Muscle of leg (tissue), 3 donors: ENCODE measurements at regions not wholly inside any gene's neighbourhood (a gene's known extent, or its start where the extent isn't known, plus 50 kb on each side); places are given as distances from the start of the nearest gene placed in this dataset.
"Not testable (repeated sequence)": the region's sequence is repeated elsewhere in the genome, so short reads cannot be mapped to it uniquely, and the experiment has no call there.

Experiments
- DNase-seq: peaks from one replicate; pipeline ENCODE4 v3.0.0; 2013
- H3K27ac ChIP-seq: one replicate; pipeline ENCODE4 v1.5.1; 2013; ENCODE audit warnings: mild to moderate bottlenecking, low read length, control low read depth
- H3K27me3 ChIP-seq: one replicate; pipeline ENCODE4 v1.6.1; 2013; ENCODE audit warnings: low read length; ENCODE audit not compliant: control insufficient read depth, insufficient read depth
- H3K36me3 ChIP-seq: one replicate; pipeline ENCODE4 v1.6.1; 2013; ENCODE audit warnings: low read length; ENCODE audit not compliant: control insufficient read depth, insufficient read depth
- H3K4me1 ChIP-seq: one replicate; pipeline ENCODE4 v1.6.1; 2013; ENCODE audit warnings: low read length; ENCODE audit not compliant: control insufficient read depth, insufficient read depth
- H3K4me3 ChIP-seq: one replicate; pipeline ENCODE4 v1.5.1; 2013; ENCODE audit warnings: low read length, control low read depth
- H3K9me3 ChIP-seq: replicated peaks from 2 replicates; pipeline ENCODE4 v1.6.1; 2013; ENCODE audit warnings: low read depth, low read length; ENCODE audit not compliant: control insufficient read depth
- WGBS: methylation state at CpG from one replicate; pipeline ENCODE4 v1.1.5; 2013; ENCODE audit warnings: missing lambda C conversion rate; ENCODE audit not compliant: insufficient coverage; 5-methylcytosine and 5-hydroxymethylcytosine counted together

DNA sequence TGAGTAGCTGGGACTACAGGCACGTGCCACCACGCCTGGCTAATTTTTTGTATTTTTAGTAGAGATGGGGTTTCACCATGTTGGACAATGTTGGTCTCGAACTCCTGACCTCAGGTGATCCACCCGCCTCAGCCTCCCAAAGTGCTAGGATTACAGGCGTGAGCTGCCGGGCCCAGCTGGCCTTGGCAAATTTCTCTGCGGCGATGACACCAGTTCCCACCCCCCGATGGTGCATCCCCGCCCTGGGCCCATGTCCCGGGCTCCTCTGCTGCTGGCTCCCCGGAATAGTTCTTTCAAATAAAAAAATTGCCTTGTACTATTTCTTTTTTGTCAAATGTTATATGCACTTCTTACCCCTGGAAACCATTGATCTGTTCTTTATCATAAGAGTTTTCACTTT, 171.5 kb upstream of the SPHKAP start:
- H3K36me3 ChIP-seq, DNase-seq, H3K4me3 ChIP-seq, H3K4me1 ChIP-seq, H3K9me3 ChIP-seq, H3K27ac ChIP-seq, H3K27me3 ChIP-seq: not testable (repeated sequence)
- WGBS: 95% methylated on average over 4 of the region's 12 CpGs

DNA sequence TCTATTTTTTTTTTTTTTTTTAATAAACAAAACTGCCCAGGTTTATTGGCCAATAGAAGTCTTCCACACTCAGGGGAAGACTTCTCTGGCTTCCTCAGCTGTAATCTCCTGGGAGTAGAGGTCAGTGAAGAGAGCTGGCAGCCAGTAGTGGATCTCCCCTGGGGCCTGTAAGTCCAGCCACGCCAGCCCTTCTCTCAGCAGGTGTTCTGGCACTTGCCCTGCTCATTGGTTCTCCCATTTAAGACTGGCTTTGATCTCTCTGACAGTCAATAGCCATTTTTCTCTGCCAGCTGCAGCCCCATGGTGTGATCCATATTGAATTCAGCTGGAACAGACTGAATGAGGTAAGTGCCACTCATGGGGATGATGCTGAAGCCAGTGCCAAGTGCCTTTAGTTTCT, 170.6 kb upstream of the SPHKAP start:
- peaks cover 3% of the 10 kb centered on the region for H3K4me1 ChIP-seq
- no peaks in the 10 kb centered on the region for H3K36me3 ChIP-seq
- H3K27me3 ChIP-seq: no peaks in the 10 kb centered on the region
- H3K9me3 ChIP-seq: peaks cover 3% of the 10 kb centered on the region
- WGBS: no CpG with 5 or more reads among the region's 1 CpG
- H3K27ac ChIP-seq: no peak overlapping the region
- no peak for DNase-seq
- no peak overlapping the region for H3K4me3 ChIP-seq

- no peaks in the 10 kb centered on the region for H3K36me3 ChIP-seq
- H3K27ac ChIP-seq: no peak overlapping the region
- no peak overlapping the region for H3K4me3 ChIP-seq
- peaks cover 3% of the 10 kb centered on the region for H3K9me3 ChIP-seq
- DNase-seq: no peak
- no peaks in the 10 kb centered on the region for H3K27me3 ChIP-seq
- H3K4me1 ChIP-seq: peaks cover 3% of the 10 kb centered on the region
Measured at GRCh38 chr2:228348516-228349064, 167.1 kb upstream of the SPHKAP start.

DNA sequence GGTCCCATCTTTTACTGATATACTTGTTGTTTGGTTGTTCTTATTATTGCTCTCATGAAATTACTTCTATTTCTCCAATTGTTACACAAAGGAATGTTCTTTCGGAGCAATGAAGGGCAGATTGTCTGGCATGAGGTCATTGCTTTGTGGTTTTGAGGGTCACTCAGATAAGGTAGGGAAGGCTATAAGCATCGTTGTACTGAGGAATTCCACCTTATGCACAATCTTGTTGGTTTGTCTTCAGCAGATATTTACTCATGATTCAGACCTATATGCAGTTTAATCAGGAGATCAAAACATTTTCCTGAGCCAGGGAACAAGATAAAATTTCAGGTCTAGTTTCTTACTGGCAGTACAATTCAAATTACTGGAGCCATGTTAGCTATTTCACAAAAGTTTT, 163.0 kb upstream of the SPHKAP start:
- no CpG with 5 or more reads among the region's 2 CpGs for WGBS
- no peaks in the 10 kb centered on the region for H3K36me3 ChIP-seq
- no peak for DNase-seq
- H3K4me1 ChIP-seq: no peaks in the 10 kb centered on the region
- no peak overlapping the region for H3K27ac ChIP-seq
- H3K9me3 ChIP-seq: no peaks in the 10 kb centered on the region
- no peaks in the 10 kb centered on the region for H3K27me3 ChIP-seq
- H3K4me3 ChIP-seq: no peak overlapping the region

DNA sequence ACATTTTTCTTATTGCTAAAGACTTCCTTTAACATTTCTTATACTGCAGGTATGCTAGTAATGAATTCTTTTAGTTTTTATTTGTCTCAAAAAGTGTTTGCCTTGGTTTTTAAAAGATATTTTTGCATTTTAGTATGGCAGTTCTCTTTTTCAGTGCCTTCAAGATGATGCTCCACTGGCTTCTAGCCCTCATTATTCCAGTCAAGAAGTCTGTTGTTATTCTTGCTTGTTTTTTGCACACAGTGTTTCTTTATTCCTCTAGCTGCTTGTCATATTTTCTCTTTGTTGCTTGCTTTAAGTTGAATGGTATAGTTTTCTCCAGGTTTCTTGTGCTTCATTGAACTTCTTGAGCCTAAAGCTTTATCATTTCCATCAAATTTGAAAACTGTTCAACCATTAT, 158.0 kb upstream of the SPHKAP start:
- H3K36me3 ChIP-seq: no peaks in the 10 kb centered on the region
- H3K27ac ChIP-seq: no peak overlapping the region
- H3K9me3 ChIP-seq: peaks cover 2% of the 10 kb centered on the region
- no peak for DNase-seq
- H3K4me1 ChIP-seq: no peaks in the 10 kb centered on the region
- H3K27me3 ChIP-seq: no peaks in the 10 kb centered on the region
- no peak overlapping the region for H3K4me3 ChIP-seq

GRCh38 chr2:228334180-228334579, 152.7 kb upstream of the SPHKAP start:
- no CpG with 5 or more reads among the region's 2 CpGs for WGBS
- no peak overlapping the region for H3K27ac ChIP-seq
- DNase-seq: peak; percentile 22
- H3K4me1 ChIP-seq: no peaks in the 10 kb centered on the region
- H3K4me3 ChIP-seq: no peak overlapping the region
- H3K27me3 ChIP-seq: no peaks in the 10 kb centered on the region
- no peaks in the 10 kb centered on the region for H3K36me3 ChIP-seq
- H3K9me3 ChIP-seq: peaks cover 4% of the 10 kb centered on the region

- no peak overlapping the region for H3K4me3 ChIP-seq
- peak overlapping the region; percentile 53 for H3K27ac ChIP-seq
- peaks cover 8% of the 10 kb centered on the region for H3K9me3 ChIP-seq
- 76% methylated on average over 2 of the region's 5 CpGs for WGBS
- no peaks in the 10 kb centered on the region for H3K27me3 ChIP-seq
- no peaks in the 10 kb centered on the region for H3K36me3 ChIP-seq
- peaks cover 2% of the 10 kb centered on the region for H3K4me1 ChIP-seq
- DNase-seq: peak; percentile 47
Measured at GRCh38 chr2:228329282-228329681, 147.8 kb upstream of the SPHKAP start.

GRCh38 chr2:228321015-228321414, 139.5 kb upstream of the SPHKAP start:
- H3K27me3 ChIP-seq: no peaks in the 10 kb centered on the region
- no peaks in the 10 kb centered on the region for H3K9me3 ChIP-seq
- no peak overlapping the region for H3K27ac ChIP-seq
- H3K36me3 ChIP-seq: no peaks in the 10 kb centered on the region
- H3K4me1 ChIP-seq: peaks cover 2% of the 10 kb centered on the region
- 79% methylated on average over 3 of the region's 7 CpGs for WGBS
- DNase-seq: no peak
- no peak overlapping the region for H3K4me3 ChIP-seq

GRCh38 chr2:228318218-228318617, 136.7 kb upstream of the SPHKAP start:
- peak; percentile 30 for DNase-seq
- H3K9me3 ChIP-seq: no peaks in the 10 kb centered on the region
- no peak overlapping the region for H3K4me3 ChIP-seq
- H3K36me3 ChIP-seq: no peaks in the 10 kb centered on the region
- H3K4me1 ChIP-seq: peaks cover 2% of the 10 kb centered on the region
- no peak overlapping the region for H3K27ac ChIP-seq
- no peaks in the 10 kb centered on the region for H3K27me3 ChIP-seq
- no CpG with 5 or more reads among the region's 1 CpG for WGBS

DNA sequence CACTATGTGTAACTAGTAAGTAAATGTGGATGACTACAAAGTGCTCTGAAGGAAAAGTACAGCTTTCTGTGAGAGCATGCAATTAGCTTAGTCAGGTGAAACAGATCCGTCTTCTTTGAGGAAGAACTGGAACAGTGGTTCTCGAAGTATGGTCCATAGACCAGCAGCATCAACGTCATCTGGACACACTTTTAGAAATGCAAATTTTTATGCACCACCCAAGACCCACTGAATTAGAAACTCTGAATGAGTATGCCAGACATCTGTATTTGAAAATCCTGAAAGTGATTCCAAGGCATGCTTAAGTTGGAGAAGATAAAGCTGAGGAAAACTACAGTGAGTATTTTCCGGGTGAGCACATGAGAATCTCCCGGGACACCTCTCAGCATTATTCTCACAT, 130.7 kb upstream of the SPHKAP start:
- Histone ChIP-seq H3K27ac (no peak overlapping the region), H3K4me3 (no peak overlapping the region), H3K27me3 (no peaks in the 10 kb centered on the region), H3K36me3 (no peaks in the 10 kb centered on the region), H3K9me3 (no peaks in the 10 kb centered on the region), H3K4me1 (no peaks in the 10 kb centered on the region)
- no peak for DNase-seq
- WGBS: 79% methylated on average over 2 of the region's 5 CpGs

DNA sequence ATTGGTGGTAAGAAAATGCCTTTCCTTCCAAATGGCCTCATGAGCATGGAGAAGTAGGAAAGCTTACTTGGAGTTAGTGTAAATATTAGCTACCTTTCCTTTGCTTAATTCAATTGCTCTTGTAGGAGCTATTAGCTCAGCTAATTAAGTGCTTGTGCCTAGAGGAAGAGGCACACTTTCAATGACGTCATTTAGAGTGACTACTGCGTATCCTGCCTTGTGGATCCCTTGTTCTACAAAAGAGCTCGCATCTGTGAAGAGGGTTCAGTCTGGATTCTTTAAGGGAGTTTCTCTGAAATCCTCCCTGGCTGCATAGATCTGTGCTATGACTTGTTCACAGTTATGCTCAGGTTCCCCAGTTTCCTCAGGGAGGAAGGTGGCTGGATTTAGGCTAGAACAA, 122.5 kb upstream of the SPHKAP start:
- DNase-seq: no peak
- Histone ChIP-seq H3K4me1 (no peaks in the 10 kb centered on the region), H3K36me3 (no peaks in the 10 kb centered on the region), H3K27ac (no peak overlapping the region), H3K4me3 (no peak overlapping the region), H3K27me3 (no peaks in the 10 kb centered on the region), H3K9me3 (no peaks in the 10 kb centered on the region)
- WGBS: 67% methylated on average over 3 of the region's 3 CpGs
